GM12864 (cell line): ENCODE measurements at regions not wholly inside any gene's neighbourhood (a gene's known extent, or its start where the extent isn't known, plus 50 kb on each side); places are given as distances from the start of the nearest gene placed in this dataset.

Source experiments
- DNase-seq: peaks from one replicate; pipeline ENCODE4 v3.0.0-alpha.2; 2011; ENCODE audit warnings: low read depth
- H3K4me3 ChIP-seq: 2 replicates; pipeline ENCODE4 v1.5.1; 2011; ENCODE audit warnings: mild to moderate bottlenecking, low read depth, low read length, control low read depth
- CTCF ChIP-seq: IDR thresholded peaks from 2 replicates; pipeline ENCODE4 v1.5.1; 2011; ENCODE audit warnings: low read depth, mild to moderate bottlenecking, moderate library complexity, low read length, control low read depth, inconsistent platforms; ENCODE audit errors: missing control alignments

GRCh38 chr7:85927226-85927625 is 716.5 kb upstream of the GRM3 start:
- DNase-seq = no peak
- H3K4me3 ChIP-seq = no peak overlapping the region
- TF ChIP-seq CTCF = no peak

- no peak for TF ChIP-seq CTCF
- no peak overlapping the region for H3K4me3 ChIP-seq
- no peak for DNase-seq
Measured at GRCh38 chr7:85924062-85924461, 719.6 kb upstream of the GRM3 start.

- no peak for TF ChIP-seq CTCF
- no peak overlapping the region for H3K4me3 ChIP-seq
- DNase-seq = no peak
Measured at GRCh38 chr7:85916016-85916415, 727.7 kb upstream of the GRM3 start.

- H3K4me3 ChIP-seq = no peak overlapping the region
- no peak for DNase-seq
- no peak for TF ChIP-seq CTCF
Measured at GRCh38 chr7:85914437-85914836, 727.6 kb upstream of the SEMA3D start.

- TF ChIP-seq CTCF = no peak
- DNase-seq = no peak
- H3K4me3 ChIP-seq = no peak overlapping the region
Measured at GRCh38 chr7:85908051-85908450, 721.2 kb upstream of the SEMA3D start.

GRCh38 chr7:85897967-85898366 is 711.1 kb upstream of the SEMA3D start:
- no peak overlapping the region for H3K4me3 ChIP-seq
- no peak for DNase-seq
- TF ChIP-seq CTCF = no peak

GRCh38 chr7:85896531-85896930 is 709.7 kb upstream of the SEMA3D start:
- no peak overlapping the region for H3K4me3 ChIP-seq
- no peak for TF ChIP-seq CTCF
- DNase-seq = no peak
